Upper lobe of right lung (tissue), 1 donor: ENCODE measurements at regions not wholly inside any gene's neighbourhood (a gene's known extent, or its start where the extent isn't known, plus 50 kb on each side); places are given as distances from the start of the nearest gene placed in this dataset.

Experiments
- ATAC-seq: fragments of 200-7000 bp; cut with Tn5 transposase; one replicate; pipeline ENCODE4 v1.9.1; 2020; ENCODE audit warnings: mild to moderate bottlenecking, moderate library complexity
- DNase-seq: peaks from one replicate; pipeline ENCODE4 v3.0.0-alpha.2; 2020
- H3K27ac ChIP-seq: fragments of 200-600 bp; one replicate; pipeline ENCODE4 v1.8.0; 2022
- H3K27me3 ChIP-seq: fragments of 200-600 bp; one replicate; pipeline ENCODE4 v1.8.0; 2022; ENCODE audit warnings: mild to moderate bottlenecking
- H3K36me3 ChIP-seq: fragments of 200-600 bp; one replicate; pipeline ENCODE4 v1.8.0; 2022
- H3K4me1 ChIP-seq: fragments of 200-600 bp; one replicate; pipeline ENCODE4 v1.8.0; 2022
- H3K4me3 ChIP-seq: fragments of 200-600 bp; one replicate; pipeline ENCODE4 v1.8.0; 2022; ENCODE audit warnings: mild to moderate bottlenecking
- H3K9me3 ChIP-seq: fragments of 200-600 bp; one replicate; pipeline ENCODE4 v1.8.0; 2022
- CTCF ChIP-seq: fragments of 200-600 bp; IDR thresholded peaks from one replicate; pipeline ENCODE4 v1.8.0; 2022; ENCODE audit warnings: antibody characterized with exemption
- intact Hi-C: fragments of 100-400 bp; cut with DNase I; formaldehyde crosslinking; loops from one replicate; pipeline ENCODE4 v1.11.0; 2022
- donor health status: DM: no; HTN: yes; CAD: no; lungs with severe emphysema.

DNA sequence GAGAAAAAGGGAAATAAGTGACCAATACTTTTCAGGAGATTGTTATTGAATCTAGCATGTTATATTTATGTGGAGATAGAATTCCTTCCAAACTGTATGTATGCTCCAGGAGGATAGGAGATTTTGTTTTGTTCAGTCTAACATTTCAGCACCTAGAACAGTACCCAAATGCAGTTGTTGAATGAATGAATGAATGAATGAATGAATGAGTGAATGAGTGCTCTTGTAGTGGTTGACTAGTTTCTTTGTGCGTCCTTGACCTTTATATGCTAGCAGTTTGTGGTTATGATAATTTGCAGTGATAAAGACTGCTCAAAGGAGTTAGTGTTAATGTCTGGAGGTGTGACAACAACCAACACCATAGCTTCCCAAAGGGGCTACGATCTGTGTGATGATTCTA is 663.5 kb upstream of the GOT2 start:
- Histone ChIP-seq H3K4me3 (no peak overlapping the region), H3K27ac (no peak overlapping the region), H3K36me3 (no peaks in the 10 kb centered on the region), H3K9me3 (no peaks in the 10 kb centered on the region), H3K4me1 (no peaks in the 10 kb centered on the region), H3K27me3 (no peaks in the 10 kb centered on the region)
- no peak for TF ChIP-seq CTCF
- no peak for ATAC-seq
- intact Hi-C loops: no loop called here
- DNase-seq: no peak

- no peak for TF ChIP-seq CTCF
- ATAC-seq: no peak
- no peak for DNase-seq
- Histone ChIP-seq H3K9me3 (no peaks in the 10 kb centered on the region), H3K4me1 (no peaks in the 10 kb centered on the region), H3K36me3 (no peaks in the 10 kb centered on the region), H3K27me3 (no peaks in the 10 kb centered on the region), H3K4me3 (no peak overlapping the region), H3K27ac (no peak overlapping the region)
- intact Hi-C loops: no loop called here
Measured at GRCh38 chr16:59394526-59394925, 660.4 kb upstream of the GOT2 start.

- Histone ChIP-seq H3K4me1 (no peaks in the 10 kb centered on the region), H3K27ac (no peak overlapping the region), H3K4me3 (no peak overlapping the region), H3K27me3 (no peaks in the 10 kb centered on the region), H3K9me3 (no peaks in the 10 kb centered on the region), H3K36me3 (no peaks in the 10 kb centered on the region)
- intact Hi-C loops: no loop called here
- DNase-seq: no peak
- no peak for ATAC-seq
- TF ChIP-seq CTCF: no peak
Measured at GRCh38 chr16:59392911-59393310, 658.8 kb upstream of the GOT2 start.

DNA sequence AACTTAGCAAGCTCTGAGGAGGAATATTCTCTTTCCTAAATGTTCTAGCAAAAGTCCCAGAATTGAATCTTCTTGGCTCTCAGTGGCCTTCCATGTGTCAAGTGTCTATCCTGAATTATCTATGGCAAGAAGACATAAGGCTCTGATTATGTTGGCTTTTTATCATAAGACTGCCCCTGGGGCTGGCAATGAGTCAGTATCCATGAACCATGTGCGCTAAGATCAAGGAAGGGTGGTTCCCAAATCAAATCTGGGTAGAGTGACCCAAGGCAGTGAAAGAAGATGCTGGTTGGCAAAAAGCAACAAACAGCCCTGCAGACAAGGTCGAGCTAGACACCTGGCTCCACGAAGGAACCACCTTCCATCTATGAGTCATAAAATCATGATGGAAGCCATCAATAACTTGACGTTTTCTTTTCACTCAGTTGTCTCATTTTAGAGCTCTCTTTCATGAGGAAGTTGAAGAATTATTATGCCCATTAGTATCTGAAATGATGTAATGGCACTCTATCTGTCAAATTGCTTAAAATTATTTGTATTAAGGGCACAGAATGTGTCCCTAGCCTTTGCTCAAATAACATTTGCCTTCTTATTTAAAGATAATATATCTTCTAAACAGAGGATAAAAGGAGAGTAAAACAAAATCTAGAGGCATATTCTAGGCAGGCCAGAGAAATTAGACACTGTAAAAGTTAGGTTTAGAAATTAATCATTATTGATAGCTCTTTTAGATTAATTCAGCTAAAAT is 657.7 kb upstream of the GOT2 start:
- no peak for DNase-seq
- intact Hi-C loops: no loop called here

DNA sequence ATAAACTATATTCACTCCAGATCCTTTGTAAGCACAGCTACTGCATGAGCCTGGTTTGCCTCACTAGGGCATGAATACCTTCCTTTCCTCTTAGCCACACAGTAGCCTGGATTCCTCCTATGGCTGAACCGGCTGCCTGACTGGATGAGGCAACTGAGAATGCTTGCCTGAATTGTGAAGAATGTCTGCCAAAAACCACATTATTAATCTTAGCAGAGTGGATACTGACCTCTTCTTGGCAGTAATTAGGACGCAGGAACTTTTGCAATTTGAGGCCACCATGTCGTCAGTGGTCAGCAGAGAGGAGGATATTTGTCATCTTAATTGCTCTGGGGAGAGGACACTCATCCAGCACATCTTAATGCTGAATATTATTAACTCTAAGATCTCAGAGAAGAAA is 651.8 kb upstream of the GOT2 start:
- Histone ChIP-seq H3K9me3 (no peaks in the 10 kb centered on the region), H3K27me3 (no peaks in the 10 kb centered on the region), H3K4me1 (peaks cover 8% of the 10 kb centered on the region), H3K4me3 (no peak overlapping the region), H3K27ac (no peak overlapping the region), H3K36me3 (no peaks in the 10 kb centered on the region)
- no peak for DNase-seq
- intact Hi-C loops: no loop called here
- ATAC-seq: no peak
- no peak for TF ChIP-seq CTCF

More for the DNA sequence above, 657.7 kb upstream of the GOT2 start:
- Histone ChIP-seq H3K27me3 (no peaks in the 10 kb centered on the region), H3K4me1 (no peaks in the 10 kb centered on the region), H3K36me3 (no peaks in the 10 kb centered on the region), H3K27ac (no peak overlapping the region), H3K9me3 (no peaks in the 10 kb centered on the region), H3K4me3 (no peak overlapping the region)
- no peak for ATAC-seq
- TF ChIP-seq CTCF: no peak

DNA sequence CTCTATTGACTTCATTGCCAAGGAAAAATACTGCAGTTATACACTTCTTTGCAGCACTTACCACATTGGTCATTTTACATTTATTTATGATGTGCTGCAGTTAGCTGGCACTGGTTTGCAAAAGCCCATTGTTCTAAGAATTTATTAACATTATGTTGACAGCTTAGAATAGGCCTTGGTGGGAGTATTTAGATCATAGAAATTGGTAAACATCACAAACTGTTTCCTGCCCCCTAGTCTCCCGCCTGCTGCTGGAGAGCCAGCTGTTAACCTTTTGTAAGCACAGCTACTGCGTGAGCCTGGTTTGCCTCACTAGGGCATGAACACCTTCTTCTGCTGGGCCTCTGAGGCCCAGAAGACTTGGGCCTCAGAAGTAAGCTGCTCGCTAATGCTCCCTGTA is 651.4 kb upstream of the GOT2 start:
- H3K27ac ChIP-seq: no peak overlapping the region
- DNase-seq (no peak), ATAC-seq (no peak)
- intact Hi-C loops: no loop called here
- H3K36me3 ChIP-seq: no peaks in the 10 kb centered on the region
- H3K4me1 ChIP-seq: peaks cover 8% of the 10 kb centered on the region
- TF ChIP-seq CTCF: no peak
- no peaks in the 10 kb centered on the region for H3K27me3 ChIP-seq
- no peaks in the 10 kb centered on the region for H3K9me3 ChIP-seq
- no peak overlapping the region for H3K4me3 ChIP-seq
